ENCODE measurements at regions not wholly inside any gene's neighbourhood (a gene's known extent, or its start where the extent isn't known, plus 50 kb on each side); places are given as distances from the start of the nearest gene placed in this dataset.

DNA sequence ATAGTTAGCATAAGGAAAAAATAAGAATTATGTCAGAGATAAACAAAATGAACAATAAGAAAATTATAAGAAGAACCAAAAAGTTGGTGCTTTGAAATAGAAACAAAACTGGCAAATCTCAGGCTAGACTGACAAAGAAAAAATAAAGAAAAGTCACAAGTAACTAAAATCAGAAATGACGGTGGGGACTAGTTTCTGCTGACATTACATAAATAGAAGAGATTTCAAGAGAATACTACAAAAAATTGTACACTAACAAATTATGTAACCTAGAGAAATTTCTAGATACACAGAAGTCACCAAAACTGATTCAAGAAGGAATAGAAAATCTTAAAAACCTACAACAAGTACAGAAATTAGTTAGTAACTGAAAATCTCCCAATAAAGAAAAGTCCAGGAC lies 355.6 kb upstream of the SGCG start:
- no peak for DNase-seq (ENCODE audit: low read depth)
- no peaks in the 10 kb centered on the region for H3K27me3 ChIP-seq (ENCODE audit: insufficient read depth, low read length)
- H3K27me3 Mint-ChIP-seq (ENCODE audit: low read depth, unreplicated experiment) = no peaks in the 10 kb centered on the region
- TF ChIP-seq EZH2 (IDR thresholded peaks at IDR 0.05; ENCODE audit: insufficient read depth, low read length) = no peak
- TF ChIP-seq CTCF (IDR thresholded peaks at IDR 0.05; ENCODE audit: insufficient read depth, low read depth, low read length) = no peak
- H3K4me1 Mint-ChIP-seq (ENCODE audit: low read depth, unreplicated experiment) = peaks cover 3% of the 10 kb centered on the region
- no peak overlapping the region for H3K9ac ChIP-seq (ENCODE audit: low read length)
- no peaks in the 10 kb centered on the region for H3K36me3 Mint-ChIP-seq (ENCODE audit: low read depth, unreplicated experiment)
- no peaks in the 10 kb centered on the region for H3K79me2 ChIP-seq (ENCODE audit: insufficient read depth, low read length)
- no peaks in the 10 kb centered on the region for H3K9me3 ChIP-seq (ENCODE audit: insufficient read depth, low read depth, low read length)
- no peaks in the 10 kb centered on the region for H3K36me3 ChIP-seq (ENCODE audit: insufficient read depth, low read length)
- no peak overlapping the region for H2AFZ ChIP-seq (ENCODE audit: low read depth, low read length)
- no peak overlapping the region for H3K4me2 ChIP-seq (ENCODE audit: low read length)
- H3K4me1 ChIP-seq (ENCODE audit: insufficient read depth, low read length) = no peaks in the 10 kb centered on the region
- no peaks in the 10 kb centered on the region for H3K9me3 Mint-ChIP-seq (ENCODE audit: unreplicated experiment)
- no peak for FAIRE-seq
- no peaks in the 10 kb centered on the region for H4K20me1 ChIP-seq (ENCODE audit: insufficient read depth, low read length)
- H3K4me3 Mint-ChIP-seq (ENCODE audit: unreplicated experiment) = no peak overlapping the region
- no peak overlapping the region for H3K27ac Mint-ChIP-seq (ENCODE audit: unreplicated experiment)
- H3K27ac ChIP-seq (ENCODE audit: low read depth, low read length) = no peak overlapping the region
- no peak overlapping the region for H3K4me3 ChIP-seq (ENCODE audit: insufficient read depth, low read depth, low read length)

- Histone ChIP-seq H3K4me2 (ENCODE audit: low read length) (no peak overlapping the region), H3K9ac (ENCODE audit: low read length) (no peak overlapping the region), H3K27me3 (ENCODE audit: insufficient read depth, low read length) (no peaks in the 10 kb centered on the region), H4K20me1 (ENCODE audit: insufficient read depth, low read length) (no peaks in the 10 kb centered on the region), H3K4me3 (ENCODE audit: insufficient read depth, low read depth, low read length) (no peak overlapping the region), H3K79me2 (ENCODE audit: insufficient read depth, low read length) (no peaks in the 10 kb centered on the region), H3K36me3 (ENCODE audit: insufficient read depth, low read length) (no peaks in the 10 kb centered on the region), H3K9me3 (ENCODE audit: insufficient read depth, low read depth, low read length) (no peaks in the 10 kb centered on the region), H3K27ac (ENCODE audit: low read depth, low read length) (no peak overlapping the region), H3K4me1 (ENCODE audit: insufficient read depth, low read length) (no peaks in the 10 kb centered on the region), H2AFZ (ENCODE audit: low read depth, low read length) (no peak overlapping the region)
- DNase-seq (ENCODE audit: low read depth) (peak; percentile 5), FAIRE-seq (no peak)
- TF ChIP-seq CTCF (IDR thresholded peaks at IDR 0.05; ENCODE audit: insufficient read depth, low read depth, low read length) (no peak), EZH2 (IDR thresholded peaks at IDR 0.05; ENCODE audit: insufficient read depth, low read length) (no peak)
- Mint-ChIP-seq H3K4me1 (ENCODE audit: low read depth, unreplicated experiment) (peaks cover 3% of the 10 kb centered on the region), H3K36me3 (ENCODE audit: low read depth, unreplicated experiment) (no peaks in the 10 kb centered on the region), H3K4me3 (ENCODE audit: unreplicated experiment) (no peak overlapping the region), H3K27me3 (ENCODE audit: low read depth, unreplicated experiment) (no peaks in the 10 kb centered on the region), H3K9me3 (ENCODE audit: unreplicated experiment) (no peaks in the 10 kb centered on the region), H3K27ac (ENCODE audit: unreplicated experiment) (peak overlapping the region; percentile 29)
Observed at GRCh38 chr13:22828081-22828480, 352.7 kb upstream of the SGCG start.

GRCh38 chr13:22836475-22836874 lies 344.3 kb upstream of the SGCG start:
- Mint-ChIP-seq H3K4me1 (ENCODE audit: low read depth, unreplicated experiment) (no peaks in the 10 kb centered on the region), H3K27me3 (ENCODE audit: low read depth, unreplicated experiment) (no peaks in the 10 kb centered on the region)
- no peak for FAIRE-seq

More at GRCh38 chr13:22836475-22836874, 344.3 kb upstream of the SGCG start:
- no peaks in the 10 kb centered on the region for H3K36me3 ChIP-seq (ENCODE audit: insufficient read depth, low read length)
- no peak overlapping the region for H3K4me3 ChIP-seq (ENCODE audit: insufficient read depth, low read depth, low read length)
- H3K9me3 Mint-ChIP-seq (ENCODE audit: unreplicated experiment) = no peaks in the 10 kb centered on the region
- H4K20me1 ChIP-seq (ENCODE audit: insufficient read depth, low read length) = no peaks in the 10 kb centered on the region
- H3K36me3 Mint-ChIP-seq (ENCODE audit: low read depth, unreplicated experiment) = no peaks in the 10 kb centered on the region
- H3K27ac Mint-ChIP-seq (ENCODE audit: unreplicated experiment) = no peak overlapping the region
- TF ChIP-seq CTCF (IDR thresholded peaks at IDR 0.05; ENCODE audit: insufficient read depth, low read depth, low read length) = no peak
- no peak for TF ChIP-seq EZH2 (IDR thresholded peaks at IDR 0.05; ENCODE audit: insufficient read depth, low read length)
- DNase-seq (ENCODE audit: low read depth) = no peak
- H3K9ac ChIP-seq (ENCODE audit: low read length) = no peak overlapping the region
- H3K79me2 ChIP-seq (ENCODE audit: insufficient read depth, low read length) = no peaks in the 10 kb centered on the region
- H2AFZ ChIP-seq (ENCODE audit: low read depth, low read length) = no peak overlapping the region
- H3K27me3 ChIP-seq (ENCODE audit: insufficient read depth, low read length) = no peaks in the 10 kb centered on the region
- no peak overlapping the region for H3K4me2 ChIP-seq (ENCODE audit: low read length)
- no peaks in the 10 kb centered on the region for H3K9me3 ChIP-seq (ENCODE audit: insufficient read depth, low read depth, low read length)
- H3K4me1 ChIP-seq (ENCODE audit: insufficient read depth, low read length) = no peaks in the 10 kb centered on the region
- no peak overlapping the region for H3K4me3 Mint-ChIP-seq (ENCODE audit: unreplicated experiment)
- no peak overlapping the region for H3K27ac ChIP-seq (ENCODE audit: low read depth, low read length)
